ENCODE measurements at regions not wholly inside any gene's neighbourhood (a gene's known extent, or its start where the extent isn't known, plus 50 kb on each side); places are given as distances from the start of the nearest gene placed in this dataset.

DNA sequence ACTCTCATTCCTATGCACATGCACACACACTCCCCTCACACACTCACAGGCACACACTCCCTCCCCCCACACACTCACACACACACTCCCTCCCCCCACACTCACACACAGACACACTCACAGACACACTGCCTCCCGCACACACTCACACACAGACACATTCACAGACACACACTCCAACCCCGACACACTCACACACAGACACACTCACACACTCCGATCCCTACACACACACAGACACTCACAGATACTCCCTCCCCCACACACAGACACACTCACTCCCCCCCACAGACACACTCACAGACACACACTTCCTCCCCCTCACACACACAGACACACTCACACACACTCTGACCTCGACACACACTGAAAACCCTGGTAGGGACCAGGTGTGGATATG, 176.2 kb downstream of the TFAP2C start:
- DNase-seq = no peak

DNA sequence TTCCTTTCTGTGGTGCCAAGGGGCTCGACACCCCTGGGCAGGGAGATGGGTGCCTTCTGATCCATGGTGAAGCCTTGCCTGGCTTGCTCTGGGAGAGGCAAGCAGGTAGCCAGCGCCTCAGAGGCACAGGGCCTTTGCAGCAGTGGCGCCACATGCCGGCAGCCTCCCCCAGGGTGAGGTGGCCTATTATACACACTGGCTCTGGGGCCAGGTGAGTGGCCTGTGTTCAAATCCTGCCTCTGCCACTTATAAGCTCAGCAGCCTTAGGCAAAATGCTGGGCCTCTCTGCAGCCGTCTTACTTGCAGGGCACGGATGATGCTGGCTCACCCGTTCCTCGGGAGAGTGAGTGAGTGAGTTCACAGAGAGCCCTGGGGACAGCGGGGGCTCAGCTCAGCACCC, 176.9 kb downstream of the TFAP2C start:
- DNase-seq = no peak

DNA sequence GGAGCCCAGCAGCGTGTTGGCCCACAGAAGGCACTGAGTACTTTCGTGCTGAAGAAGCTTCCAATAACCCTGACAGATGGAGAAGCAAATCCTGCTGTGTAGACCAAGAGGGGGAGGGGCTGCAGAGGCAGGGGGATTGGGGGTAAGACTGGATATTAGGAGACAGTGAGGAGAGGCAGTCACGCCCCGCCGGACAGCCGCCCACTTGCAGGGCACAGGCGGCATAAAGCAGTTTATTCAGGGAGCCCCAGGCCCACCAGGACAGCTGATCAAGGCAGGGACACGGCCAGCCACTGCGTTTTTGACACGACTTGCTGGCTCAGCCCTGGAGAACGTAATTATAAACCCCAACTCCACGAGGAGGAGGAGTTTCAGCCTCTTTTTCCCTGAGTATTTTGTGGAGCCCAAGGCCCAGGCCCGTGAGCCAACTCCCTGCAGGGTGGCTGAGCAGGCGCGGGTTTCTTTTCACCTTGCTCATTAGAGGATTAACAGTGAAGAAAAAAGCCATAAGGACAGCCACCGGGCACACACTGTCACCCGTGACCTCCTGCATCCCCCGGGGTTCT, 177.9 kb downstream of the TFAP2C start:
- no peak for DNase-seq

DNA sequence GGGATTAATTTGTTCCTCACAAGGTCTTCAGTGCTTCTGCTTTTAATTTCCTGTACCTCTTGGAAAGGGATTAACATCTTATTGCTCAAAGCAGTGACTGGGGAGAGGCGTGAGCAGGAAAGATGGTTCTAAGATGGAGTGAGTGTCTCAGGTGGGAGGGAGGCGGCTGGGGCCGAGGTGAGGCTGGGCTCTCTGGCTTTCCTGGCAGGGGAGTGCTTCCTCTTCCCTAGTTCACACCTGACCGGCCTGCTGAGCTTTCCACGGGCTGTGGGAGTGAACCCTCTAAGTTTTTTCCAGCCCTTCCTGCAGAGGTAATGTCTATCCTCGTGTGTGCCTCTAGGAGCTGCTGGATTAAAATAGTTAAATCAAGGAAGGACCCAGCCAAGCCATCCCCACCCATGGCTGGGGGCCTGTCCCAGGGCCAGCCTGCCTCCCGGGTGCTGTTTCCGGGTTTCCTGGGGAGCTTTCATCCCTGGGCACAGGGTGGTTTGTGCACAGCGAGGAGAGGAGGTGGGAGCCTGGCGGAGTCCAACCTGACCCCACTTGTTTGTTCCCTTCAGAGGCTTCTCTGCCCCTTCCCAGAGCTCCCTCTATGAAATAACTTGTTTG, 179.1 kb downstream of the TFAP2C start:
- no peak for DNase-seq

DNA sequence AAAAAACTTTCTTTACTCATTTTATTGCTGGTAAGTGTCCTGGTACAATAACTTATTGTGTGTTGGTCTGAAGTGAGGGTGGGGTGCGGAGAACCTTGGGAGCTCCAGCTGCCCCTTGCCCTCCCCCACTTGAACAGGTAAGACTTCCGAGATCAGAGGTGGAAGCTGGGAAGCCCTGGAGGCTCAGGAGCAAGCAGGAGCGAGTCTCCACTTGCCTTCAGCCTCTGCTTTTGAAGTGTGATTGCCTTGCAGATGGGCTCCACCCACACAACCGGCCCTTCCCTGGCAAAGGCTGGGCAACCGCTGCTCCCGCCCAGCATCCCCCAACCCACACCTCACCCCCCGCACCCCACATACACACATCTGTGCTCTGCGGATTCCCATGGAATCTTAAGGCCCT, 179.6 kb downstream of the TFAP2C start:
- DNase-seq = no peak

DNA sequence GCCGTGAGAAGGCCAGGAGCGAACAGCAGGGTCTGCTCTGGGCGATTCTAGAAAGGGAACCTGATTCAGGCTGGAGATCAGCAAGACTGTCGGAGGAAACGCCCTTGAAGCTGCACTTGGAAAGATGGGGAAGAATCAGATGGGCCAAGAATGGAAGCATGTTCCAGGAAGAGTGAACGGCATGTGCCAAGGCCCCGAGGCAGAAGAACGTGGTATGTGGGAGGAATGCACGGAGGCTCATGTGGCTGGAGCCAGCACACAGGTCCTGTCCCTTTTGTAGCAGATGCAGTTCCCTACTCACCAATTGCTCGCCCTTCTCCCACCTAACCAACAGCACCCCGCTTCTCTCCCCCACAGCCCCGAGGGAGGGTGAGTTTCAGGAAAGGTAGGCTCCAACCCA, 180.6 kb downstream of the TFAP2C start:
- no peak for DNase-seq

DNA sequence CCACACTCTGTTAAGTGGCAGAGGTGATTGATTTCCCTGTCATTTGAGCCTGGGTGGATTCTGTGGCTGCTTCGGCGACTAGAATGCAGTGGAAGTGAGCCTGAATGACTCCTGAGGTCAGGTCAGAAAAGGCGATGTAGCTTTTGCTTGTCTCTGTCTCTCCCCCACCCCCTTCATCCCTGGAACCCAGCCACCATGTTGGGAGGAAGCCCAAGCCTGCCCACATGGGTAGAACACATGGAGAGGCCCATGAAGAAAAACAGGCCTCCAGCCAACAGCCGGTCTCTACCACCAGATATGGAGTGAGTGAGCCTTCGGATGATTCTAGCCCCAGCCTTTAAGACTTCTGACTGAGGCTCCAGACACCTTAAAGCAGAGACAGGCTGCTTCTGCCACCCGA, 181.0 kb downstream of the TFAP2C start:
- DNase-seq = no peak

DNA sequence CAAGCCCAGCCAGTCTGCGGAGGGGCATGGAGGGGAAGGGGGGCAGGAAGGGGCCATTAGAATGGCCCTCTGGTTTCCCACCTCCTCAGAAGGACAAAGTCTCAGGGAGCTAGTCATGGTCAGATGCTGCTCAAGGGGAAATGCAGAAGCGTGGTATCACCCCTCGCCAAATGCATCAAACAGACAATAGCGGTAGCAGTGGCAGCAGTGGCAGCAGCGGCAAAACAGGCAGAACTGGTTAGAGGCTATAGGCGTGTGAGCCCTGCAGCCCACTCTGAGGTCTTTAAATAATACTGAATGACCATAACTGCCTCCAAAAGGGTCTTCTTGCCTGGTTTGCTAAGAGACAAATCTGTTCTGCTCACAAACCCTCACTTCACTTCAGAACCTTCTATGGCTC, 186.7 kb downstream of the TFAP2C start:
- DNase-seq = no peak

DNA sequence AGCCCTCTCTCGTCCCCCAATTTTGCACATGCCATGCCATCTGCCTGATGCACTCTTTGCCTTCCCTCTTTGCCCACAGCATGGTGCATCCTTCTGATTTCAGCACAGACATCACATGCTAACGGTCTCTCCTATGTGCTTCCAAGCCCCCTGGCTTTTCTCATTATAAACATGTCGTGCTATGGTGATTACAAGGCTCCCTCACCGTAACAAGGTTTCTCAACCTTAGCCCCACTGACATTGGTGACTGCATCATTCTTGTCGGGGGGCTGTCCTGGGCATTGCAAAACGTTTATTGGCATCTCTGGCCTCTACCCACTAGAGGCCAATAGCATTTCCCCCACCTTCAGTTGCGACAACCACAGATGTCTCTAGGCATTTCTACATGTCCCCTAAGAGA, 187.2 kb downstream of the TFAP2C start:
- no peak for DNase-seq

DNA sequence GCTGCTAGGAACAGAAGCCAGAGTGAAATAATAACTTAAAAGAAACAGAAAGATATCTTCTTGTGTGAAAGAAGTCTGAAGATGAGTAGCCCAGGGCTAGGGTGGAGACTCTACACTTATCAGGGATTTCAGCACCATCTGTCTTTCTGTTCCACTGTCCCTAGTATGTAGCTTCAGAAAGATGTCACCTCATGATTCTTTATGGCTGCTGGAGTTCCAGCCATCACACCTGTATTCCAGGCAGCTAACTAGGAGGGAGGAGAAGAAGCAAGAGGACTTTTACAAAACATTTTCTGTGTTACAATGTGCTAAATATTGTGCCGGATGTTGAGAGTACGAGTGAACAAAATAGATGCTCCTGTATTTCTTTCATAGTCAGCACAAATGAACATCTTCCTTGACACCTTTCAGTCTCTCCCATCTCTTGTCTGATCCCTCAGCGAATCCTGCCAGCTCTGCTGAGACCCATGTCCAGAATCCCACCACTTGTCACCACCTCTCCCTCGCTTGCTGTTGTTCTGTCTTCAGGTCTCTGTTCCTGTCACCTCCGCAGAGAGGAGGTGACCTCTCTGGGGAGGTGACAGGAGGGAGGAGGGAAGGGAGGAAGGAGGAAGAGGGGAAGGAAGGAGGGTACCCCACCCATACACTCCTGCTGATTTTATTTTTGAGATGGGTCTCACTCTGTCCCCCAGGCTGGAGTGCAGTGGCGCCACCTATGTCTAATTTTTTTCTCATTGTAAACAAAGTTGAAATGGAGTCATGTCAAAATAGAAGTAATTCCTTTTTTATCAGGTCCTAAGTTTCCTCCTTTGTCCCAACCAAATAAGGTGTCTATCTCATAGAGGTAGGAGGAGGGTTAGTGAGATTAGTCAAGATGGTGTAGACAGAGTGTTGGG, 188.9 kb downstream of the TFAP2C start:
- no peak for DNase-seq

DNA sequence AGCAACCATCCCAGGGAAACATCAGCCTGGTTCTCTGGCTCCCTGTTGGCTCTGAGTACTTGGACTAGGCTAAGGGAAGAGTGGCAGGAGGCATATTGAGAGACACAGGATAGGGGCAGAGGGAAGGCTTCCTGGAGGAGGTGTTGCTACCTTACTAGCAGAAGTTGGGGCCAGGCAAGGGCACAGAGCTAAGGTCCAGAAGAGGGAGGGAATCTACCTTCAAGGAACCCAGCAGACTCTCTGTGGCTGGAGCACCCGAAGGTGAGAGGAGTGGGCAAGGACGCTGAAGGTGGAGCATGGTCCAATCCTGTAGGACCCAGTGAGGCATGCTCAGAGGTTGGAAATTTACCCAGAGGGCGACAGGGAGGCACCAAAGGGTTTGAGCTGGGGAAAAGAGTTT, 191.9 kb downstream of the TFAP2C start:
- no peak for DNase-seq

DNA sequence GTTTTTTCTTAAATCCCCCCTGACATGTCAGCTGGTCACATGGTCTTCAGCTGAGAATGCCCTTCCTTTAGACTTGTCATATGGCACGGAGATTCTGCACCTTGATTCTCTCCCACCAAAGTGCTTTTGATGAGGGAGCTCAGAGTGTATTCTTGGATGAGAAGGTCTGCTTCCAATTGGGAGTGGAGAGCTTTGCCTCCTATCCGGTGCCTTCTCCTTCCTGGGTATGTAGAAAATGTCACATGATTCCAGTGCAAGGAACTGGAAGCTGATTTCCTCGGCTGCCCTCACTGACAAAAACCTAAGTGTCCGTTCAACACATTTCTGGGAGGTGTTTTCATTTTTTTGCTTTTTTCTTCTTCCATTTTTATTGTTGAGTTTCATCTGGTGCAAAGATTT, 197.2 kb downstream of the TFAP2C start:
- DNase-seq = no peak

DNA sequence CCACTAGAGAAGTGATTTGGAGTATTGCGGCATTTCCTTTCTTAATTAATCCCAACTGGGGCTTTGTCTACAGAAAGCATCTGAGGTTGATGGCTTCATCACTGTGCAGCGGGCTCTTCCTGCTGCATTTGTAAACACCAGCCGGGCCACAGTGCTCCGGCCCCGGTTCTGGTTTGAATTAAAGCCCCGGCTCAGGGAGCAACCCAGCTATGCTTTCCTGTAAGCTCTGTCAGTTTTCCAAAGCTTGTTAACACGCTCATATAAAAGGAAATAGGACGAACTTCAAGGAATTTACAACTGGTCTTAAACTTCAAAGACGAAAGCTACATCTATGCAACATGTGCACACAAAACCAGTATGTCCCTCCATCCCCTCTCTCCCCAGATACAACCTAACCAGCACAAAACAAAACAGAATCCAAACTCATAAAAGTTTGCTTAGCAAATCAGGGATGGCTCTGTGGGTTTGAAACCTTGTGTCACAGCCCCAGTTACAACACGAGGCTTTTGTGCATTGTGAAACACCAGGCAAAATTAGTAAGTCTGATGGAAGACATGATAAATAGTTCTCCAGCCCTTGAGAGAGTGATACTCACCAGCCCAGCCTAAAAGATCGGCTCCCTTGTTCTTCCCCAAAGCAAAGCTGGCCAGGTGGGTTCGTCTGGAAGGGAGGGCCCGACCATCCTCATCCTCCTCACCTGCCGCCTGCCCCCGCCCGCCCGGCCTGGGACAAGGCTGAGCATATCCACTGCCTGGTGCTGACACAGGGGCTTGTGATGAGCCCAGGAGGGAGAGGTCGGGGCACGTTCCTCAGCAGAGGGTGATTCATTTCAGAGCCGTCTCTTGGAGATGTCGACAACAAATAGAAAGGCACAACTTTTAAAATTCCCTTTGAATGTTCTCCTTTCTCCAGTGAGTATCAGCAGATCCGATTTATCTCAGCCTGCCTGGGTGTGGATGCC, 197.9 kb downstream of the TFAP2C start:
- no peak for DNase-seq

DNA sequence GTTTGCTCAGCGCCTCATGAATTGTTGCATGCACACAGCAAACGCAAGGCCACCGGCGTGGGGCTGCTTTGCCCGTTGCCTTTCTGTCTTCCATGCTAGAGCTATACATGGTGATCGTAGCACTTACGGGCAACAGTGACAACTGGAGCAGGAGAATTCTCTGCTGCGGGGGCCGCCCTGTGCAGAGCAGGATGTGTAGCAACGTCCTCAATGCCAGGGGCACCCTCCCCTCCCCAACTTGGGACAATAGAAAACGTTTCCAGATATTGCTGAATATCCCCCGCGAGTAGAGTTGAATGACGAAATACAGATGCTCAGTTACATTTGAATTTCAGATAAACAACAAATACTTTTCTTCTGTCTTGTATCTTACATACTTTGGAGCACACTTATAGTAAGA, 198.7 kb downstream of the TFAP2C start:
- no peak for DNase-seq

DNA sequence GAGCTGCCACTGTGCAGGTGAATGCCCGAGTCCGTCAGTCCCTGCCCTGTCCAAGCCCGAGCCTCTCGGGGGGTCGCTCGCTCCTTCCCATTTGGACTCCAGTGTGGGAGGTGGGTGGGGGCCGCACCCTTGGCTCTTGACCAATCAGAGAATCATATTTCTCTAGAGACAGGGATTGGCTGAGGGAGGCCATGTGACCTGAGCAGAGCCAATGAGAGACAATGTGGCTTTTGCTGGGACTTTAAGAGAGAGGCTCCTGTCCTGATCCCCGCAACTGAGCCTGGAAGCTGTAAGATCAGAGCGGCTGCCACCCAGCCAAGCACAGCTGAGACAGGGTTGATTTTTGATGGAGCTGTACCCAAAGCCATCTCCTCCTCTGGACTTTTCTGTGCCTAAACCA, 199.3 kb downstream of the TFAP2C start:
- no peak for DNase-seq

DNA sequence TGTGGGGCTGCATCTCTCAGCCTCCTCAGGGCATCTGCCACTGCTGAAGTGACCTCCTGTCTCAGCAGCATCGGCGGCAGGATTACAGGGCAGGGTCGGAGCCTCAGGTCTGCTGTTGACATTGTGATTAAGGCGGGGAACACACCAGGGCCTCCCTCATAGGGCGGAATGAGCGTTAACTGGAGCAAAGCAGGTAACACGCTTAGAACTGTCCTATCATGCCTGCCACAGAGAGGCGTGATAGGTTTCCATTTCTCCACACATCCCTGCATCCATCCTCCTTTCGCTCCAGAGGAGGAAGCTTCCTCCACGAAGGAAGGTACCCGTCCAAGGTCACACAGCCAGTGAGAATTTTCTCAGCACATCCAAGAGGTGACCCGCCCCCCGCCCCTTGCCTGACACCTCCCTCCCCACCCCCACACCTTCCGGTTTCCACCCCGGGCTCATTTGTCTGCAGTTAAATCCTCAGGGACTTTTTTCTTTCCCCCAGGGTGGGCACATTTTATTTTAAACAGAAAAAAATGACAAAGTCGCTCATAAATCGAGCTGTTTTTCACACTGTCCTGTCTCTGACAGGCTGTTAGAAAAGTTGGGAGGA, 200.8 kb downstream of the TFAP2C start:
- DNase-seq = no peak

DNA sequence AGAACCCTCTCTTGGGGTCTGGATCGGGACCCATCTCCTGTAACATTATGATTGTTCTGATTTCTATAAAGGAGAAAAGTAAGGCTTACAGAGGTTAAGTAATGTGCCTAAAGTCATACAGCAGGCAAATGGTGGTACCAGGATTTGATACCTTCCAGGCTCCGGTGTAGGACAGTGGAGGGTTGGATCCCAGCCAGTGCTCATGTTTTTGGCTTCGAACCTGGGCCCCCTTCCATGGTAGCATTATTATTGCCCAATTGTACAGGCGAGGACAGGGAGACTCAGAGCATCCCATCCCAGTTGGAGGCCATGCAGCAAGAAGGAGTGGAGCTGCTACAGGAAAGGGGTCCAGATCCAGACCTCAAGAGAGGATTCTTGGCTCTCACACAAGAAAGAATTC, 202.7 kb downstream of the TFAP2C start:
- no peak for DNase-seq

DNA sequence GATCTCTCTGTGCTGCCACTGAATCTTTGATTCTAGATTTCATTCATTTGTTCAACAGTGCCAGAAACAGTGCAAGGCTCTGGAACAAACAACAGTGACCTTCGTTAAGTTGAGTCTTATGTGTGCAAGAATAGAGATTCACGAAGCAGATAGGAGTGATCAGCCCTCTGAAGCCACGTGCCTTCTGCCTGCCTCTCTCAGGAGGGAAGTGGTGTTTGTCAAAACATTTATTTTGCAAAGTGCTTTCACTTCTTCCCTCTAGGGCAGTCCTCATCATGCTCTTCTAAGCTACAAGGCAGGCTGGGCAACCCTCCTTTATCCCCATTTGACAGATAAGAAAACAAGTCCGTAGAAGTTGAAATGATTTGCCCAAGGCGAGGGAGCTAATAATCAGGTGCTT, 204.3 kb downstream of the TFAP2C start:
- DNase-seq = no peak

DNA sequence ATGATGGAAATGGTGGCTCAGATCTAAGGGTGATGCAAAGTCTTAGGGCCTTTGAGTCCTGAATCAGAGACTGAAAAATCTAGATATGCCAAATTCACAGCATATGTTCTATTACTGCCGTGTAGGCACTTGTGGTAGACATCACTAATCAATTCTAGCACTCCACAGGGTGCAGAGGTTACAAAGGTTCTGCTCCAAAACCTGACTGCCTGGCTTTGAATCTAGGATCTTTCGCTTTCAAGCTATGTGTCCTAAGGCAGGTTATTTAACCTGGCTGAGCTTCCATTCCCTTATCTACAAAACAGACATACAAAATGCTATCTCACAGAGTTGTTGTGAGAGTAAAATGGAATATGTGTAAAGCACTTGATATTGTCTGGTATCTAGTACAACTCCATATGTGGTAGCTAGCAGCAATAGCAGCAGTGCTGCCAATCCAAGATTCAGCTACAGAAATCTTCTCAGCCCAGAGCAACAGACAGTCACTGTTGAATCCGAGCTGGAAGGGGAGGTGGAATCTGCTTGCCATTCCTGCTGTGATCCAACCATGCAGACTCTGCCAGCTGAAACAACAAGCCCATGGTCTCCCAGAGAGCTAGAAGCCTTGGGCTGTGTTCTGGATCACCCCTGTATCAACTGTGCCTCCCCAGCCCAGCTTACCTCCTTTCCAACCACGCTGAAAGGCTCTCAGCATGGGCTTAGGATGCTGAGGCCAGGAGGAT, 206.9 kb downstream of the TFAP2C start:
- no peak for DNase-seq

DNA sequence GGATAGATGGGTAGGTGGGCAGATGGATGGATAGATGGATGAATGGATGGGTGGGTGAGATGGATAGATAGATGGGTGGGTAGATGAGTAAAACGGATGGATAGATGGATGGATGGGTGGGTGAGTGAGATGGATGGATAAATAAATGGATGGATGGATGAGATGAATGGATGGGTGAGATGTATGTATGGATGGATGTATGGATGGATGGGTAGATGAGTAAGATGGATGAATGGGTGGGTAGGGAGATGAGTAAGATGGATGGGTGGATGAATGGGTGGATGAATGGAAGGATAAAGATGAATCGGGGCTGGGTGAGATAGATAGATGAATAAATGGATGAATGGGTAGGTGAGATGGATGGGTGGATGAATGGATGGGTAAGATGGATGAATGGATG, 210.1 kb downstream of the TFAP2C start:
- no peak for DNase-seq

DNA sequence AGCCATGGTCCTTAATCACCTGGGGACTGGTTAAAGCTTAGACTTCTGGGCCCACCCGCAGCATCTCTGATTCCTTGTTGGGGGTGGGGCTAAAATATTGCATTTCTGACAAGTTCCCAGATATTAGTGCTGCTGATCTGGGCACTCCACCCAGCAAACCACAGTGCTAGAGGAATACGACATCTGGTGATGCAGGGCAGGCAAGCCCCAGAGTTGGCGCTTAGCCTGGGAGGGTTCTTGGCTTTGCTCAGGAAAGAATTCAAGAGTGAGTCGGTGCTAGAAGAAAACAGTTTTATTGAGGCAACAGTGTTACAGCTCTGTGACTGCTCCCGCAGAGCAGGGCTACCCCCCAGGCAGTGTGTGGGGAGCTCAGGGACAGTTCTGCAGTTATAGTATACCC, 210.7 kb downstream of the TFAP2C start:
- DNase-seq = no peak

DNA sequence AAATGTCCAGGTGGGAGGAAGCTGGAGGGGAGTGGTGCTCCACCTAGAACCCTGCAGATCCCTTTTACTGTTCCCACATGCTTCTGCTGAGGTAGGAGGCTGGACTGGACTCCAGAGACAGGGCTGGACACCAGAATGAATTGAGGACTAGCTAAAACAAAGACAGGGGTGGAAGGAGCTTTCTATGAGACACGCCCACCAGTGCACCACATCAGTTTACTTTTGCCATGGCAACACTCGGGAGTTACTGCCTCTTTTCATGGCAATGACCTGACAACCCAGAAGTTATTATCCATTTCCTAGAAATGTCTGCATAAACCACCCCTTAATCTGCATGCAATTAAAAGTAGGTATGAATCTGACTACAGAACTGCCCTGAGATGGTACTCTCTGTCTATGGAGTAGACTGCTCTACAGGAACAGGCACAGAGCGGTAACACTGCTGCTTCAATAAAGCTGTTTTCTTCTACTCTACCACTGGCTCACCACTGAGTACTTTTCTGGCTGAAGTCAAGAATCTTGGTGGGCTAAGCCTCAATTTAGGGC, 211.7 kb downstream of the TFAP2C start:
- no peak for DNase-seq

All from inflammatory macrophage treated with lipopolysaccharide for 4 hours (primary cell).